ENCODE measurements at regions not wholly inside any gene's neighbourhood (a gene's known extent, or its start where the extent isn't known, plus 50 kb on each side); places are given as distances from the start of the nearest gene placed in this dataset.

- in situ Hi-C loops (cut with MboI; ENCODE audit: low sequenced_read_pairs) (no loop called here), intact Hi-C loops (cut with micrococcal nuclease) (no loop called here), dilution Hi-C loops (cut with HindIII; ENCODE audit: low sequenced_read_pairs, unreplicated experiment) (no loop called here)
- Histone ChIP-seq H3K9me1 (ENCODE audit: insufficient read depth, low read length) (no peaks in the 10 kb centered on the region), H4K8ac (ENCODE audit: low read depth in 2 of 2, low read length in 2 of 2) (no peak overlapping the region), H3K79me1 (ENCODE audit: low read depth in 1 of 2, low read length in 2 of 2) (no peaks in the 10 kb centered on the region), H2AFZ (replicated peaks; ENCODE audit: low read length, poor library complexity) (no peak overlapping the region), H3K9ac (ENCODE audit: low read depth, low read length) (no peak overlapping the region), H4K5ac (ENCODE audit: low read depth, low read length) (no peak overlapping the region), H3K4me3 (ENCODE audit: insufficient read depth, low read depth, low read length) (no peak overlapping the region), H3K4ac (ENCODE audit: low read depth, low read length) (no peak overlapping the region), H2BK120ac (ENCODE audit: low read depth, low read length) (no peak overlapping the region), H3K18ac (ENCODE audit: low read depth, low read length) (no peak overlapping the region), H2AK9ac (replicated peaks; ENCODE audit: low read depth, low read length, poor library complexity) (no peak overlapping the region), H2BK20ac (ENCODE audit: low read depth, low read length) (no peak overlapping the region), H3K27ac (ENCODE audit: insufficient read depth, low read length) (no peak overlapping the region), H3K4me1 (ENCODE audit: control insufficient read depth, insufficient read depth, low read length) (no peaks in the 10 kb centered on the region), H4K91ac (ENCODE audit: insufficient read depth, low read depth, low read length) (no peak overlapping the region), H3K27me3 (ENCODE audit: control insufficient read depth, insufficient read depth, low read length) (no peaks in the 10 kb centered on the region), H3K23ac (ENCODE audit: low read depth, low read length) (no peak overlapping the region), H3K36me3 (ENCODE audit: control insufficient read depth, insufficient read depth, low read length) (no peaks in the 10 kb centered on the region), H2AK5ac (ENCODE audit: low read depth, low read length) (no peak overlapping the region), H2BK15ac (ENCODE audit: low read depth, low read length) (no peak overlapping the region), H4K20me1 (ENCODE audit: insufficient read depth, low read length) (no peaks in the 10 kb centered on the region), H3K9me3 (ENCODE audit: control insufficient read depth, insufficient read depth, low read length) (peaks cover 4% of the 10 kb centered on the region), H3K56ac (ENCODE audit: extremely low read depth, insufficient read depth, low read length) (no peak overlapping the region), H2BK5ac (ENCODE audit: low read depth, low read length, poor library complexity, severe bottlenecking) (no peak overlapping the region), H3K4me2 (ENCODE audit: low read depth, low read length) (no peak overlapping the region), H3K14ac (replicated peaks; ENCODE audit: low read depth, low read length) (no peak overlapping the region)
- WGBS, 2 experiments (ENCODE audit: extremely low coverage in 2 of 2, insufficient read length in 1 of 2), result no CpG with 5 or more reads among the region's 5 CpGs
- ChIA-PET POLR2A (ENCODE audit: unreplicated experiment) (no interaction called here), CTCF (no interaction called here)
- TF ChIP-seq CHD1 (IDR thresholded peaks at IDR 0.05; ENCODE audit: low read depth, low read length) (no peak), CEBPB (IDR thresholded peaks at IDR 0.05; ENCODE audit: low read depth, low read length) (no peak), MXI1 (IDR thresholded peaks at IDR 0.05; ENCODE audit: borderline replicate concordance, low read depth, low read length) (no peak), POLR2A (IDR thresholded peaks at IDR 0.05; ENCODE audit: low read depth, low read length) (no peak), SMC3 (IDR thresholded peaks at IDR 0.05; ENCODE audit: low read depth, low read length) (no peak), RFX5 (IDR thresholded peaks at IDR 0.05; ENCODE audit: low read depth, low read length) (no peak)
- DNase-seq, result no peak
- BruUV-seq (replicated peaks), result no TSS peak
- ATAC-seq (ENCODE audit: low read depth), result no peak
Measured at GRCh38 chr10:8946451-8946850, 892.0 kb downstream of the GATA3 start.

All from IMR-90 (cell line).